ENCODE measurements at regions not wholly inside any gene's neighbourhood (a gene's known extent, or its start where the extent isn't known, plus 50 kb on each side); places are given as distances from the start of the nearest gene placed in this dataset.

- BruUV-seq (replicated peaks), result no TSS peak
- Histone ChIP-seq H2AFZ (ENCODE audit: low read length) (no peak overlapping the region), H3K36me3 (replicated peaks in 1 of 2; ENCODE audit: control insufficient read depth in 1 of 2, insufficient read depth in 2 of 2, low read length in 2 of 2) (no peaks in the 10 kb centered on the region), H3K9ac (ENCODE audit: insufficient read depth, low read depth, low read length) (no peak overlapping the region), H3K27me3 (ENCODE audit: control insufficient read depth in 1 of 2, insufficient read depth in 2 of 2, low read length in 2 of 2) (no peaks in the 10 kb centered on the region), H3K4me1 (ENCODE audit: insufficient read depth, low read length) (no peaks in the 10 kb centered on the region), H4K20me1 (ENCODE audit: insufficient read depth, low read length) (no peaks in the 10 kb centered on the region), H3K4me2 (ENCODE audit: low read depth, low read length) (no peak overlapping the region), H3K4me3 (replicated peaks in 1 of 3; ENCODE audit: insufficient read depth in 1 of 3, low read depth in 2 of 3, low read length in 3 of 3) (no peak overlapping the region), H3K27ac (ENCODE audit: extremely low read length, insufficient read depth, low read length) (no peak overlapping the region), H3K9me3 (ENCODE audit: low read length) (peaks cover 4% of the 10 kb centered on the region; the same call in 1 of the 2 replicates), H3K79me2 (ENCODE audit: insufficient read depth, low read length) (no peaks in the 10 kb centered on the region)
- no peak for DNase-seq (ENCODE audit: low spot score)
- in situ Hi-C loops (cut with HindIII; ENCODE audit: extremely low pct_ligation_motif_present, low pct_unique_long_range_greater_than_20kb), result no loop called here
- intact Hi-C loops (cut with micrococcal nuclease; ENCODE audit: unreplicated experiment), result no loop called here
- FAIRE-seq, result no peak
- TF ChIP-seq ZNF556 (CRISPR knock-in tag; IDR thresholded peaks at IDR 0.05; ENCODE audit: borderline replicate concordance), result no peak
- no peak for TF ChIP-seq SUZ12 (IDR thresholded peaks at IDR 0.05; ENCODE audit: low read depth, low read length)
- TF ChIP-seq FOXC1 (CRISPR knock-in tag; IDR thresholded peaks at IDR 0.05; ENCODE audit: borderline replicate concordance), result no peak
- TF ChIP-seq ZNF142 (CRISPR knock-in tag; IDR thresholded peaks at IDR 0.05), result no peak
- TF ChIP-seq ZNF513 (CRISPR knock-in tag; conservative IDR thresholded peaks at IDR 0.05), result no peak
- no peak for TF ChIP-seq MTF2 (CRISPR knock-in tag; IDR thresholded peaks at IDR 0.05; ENCODE audit: borderline replicate concordance)
- TF ChIP-seq ZNF547 (CRISPR knock-in tag; IDR thresholded peaks at IDR 0.05), result no peak
- no peak for TF ChIP-seq SMAD1 (CRISPR knock-in tag; IDR thresholded peaks at IDR 0.05; ENCODE audit: borderline replicate concordance, low read depth)
- TF ChIP-seq CEBPG (CRISPR knock-in tag; IDR thresholded peaks at IDR 0.05), result no peak
- no peak for TF ChIP-seq SNRNP70 (IDR thresholded peaks at IDR 0.05; ENCODE audit: low read depth, low read length)
- TF ChIP-seq ATF7 (IDR thresholded peaks at IDR 0.05), result no peak
- no peak for TF ChIP-seq ATF7 (CRISPR knock-in tag; IDR thresholded peaks at IDR 0.05)
- TF ChIP-seq MBNL3 (CRISPR knock-in tag; conservative IDR thresholded peaks at IDR 0.05), result no peak
- TF ChIP-seq ZNF24 (IDR thresholded peaks at IDR 0.05), result no peak
- no peak for TF ChIP-seq SOX13 (IDR thresholded peaks at IDR 0.05)
- no peak for TF ChIP-seq SOX13 (CRISPR knock-in tag; conservative IDR thresholded peaks at IDR 0.05 in 1 of 2, IDR thresholded peaks at IDR 0.05 in 1 of 2)
- TF ChIP-seq PAF1 (CRISPR knock-in tag; IDR thresholded peaks at IDR 0.05), result no peak
- TF ChIP-seq MYC (CRISPR knock-in tag; IDR thresholded peaks at IDR 0.05; ENCODE audit: borderline replicate concordance), result no peak
- WGBS (ENCODE audit: low lambda C conversion rate), result 27% methylated on average over 50 of the region's 50 CpGs
- CTCF ChIA-PET (ENCODE audit: low intra/inter-chr PET ratio, low total read pairs), result no interaction called here
- ATAC-seq, result no peak
- POLR2A ChIA-PET, result no interaction called here
Measured at GRCh38 chr15:96947296-96948229, 617.1 kb downstream of the NR2F2 start.

All from HepG2 (cell line).